HepG2 (cell line): ENCODE measurements at regions not wholly inside any gene's neighbourhood (a gene's known extent, or its start where the extent isn't known, plus 50 kb on each side); places are given as distances from the start of the nearest gene placed in this dataset.

Source experiments
- BRCA1 ChIP-seq: sonication (generic); formaldehyde crosslinking; IDR thresholded peaks from 2 replicates; pipeline ENCODE4 v1.4.0; 2020; ENCODE audit warnings: missing genetic modification reagents
- CEBPZ ChIP-seq: IDR thresholded peaks from 2 replicates; pipeline ENCODE4 v1.6.1; 2012; ENCODE audit warnings: low read length, improper control_type of control experiment
- HIC2 ChIP-seq: sonication (generic); formaldehyde crosslinking; IDR thresholded peaks from 2 replicates; pipeline ENCODE4 v1.9.0; 2022; ENCODE audit warnings: low read depth, missing genetic modification reagents
- IRF1 ChIP-seq: sonication (generic); formaldehyde crosslinking; IDR thresholded peaks from 2 replicates; pipeline ENCODE4 v1.4.0; 2020; ENCODE audit warnings: low read depth, mild to moderate bottlenecking, missing genetic modification reagents
- KLF12 ChIP-seq: sonication (generic); formaldehyde crosslinking; IDR thresholded peaks from 2 replicates; pipeline ENCODE4 v1.4.0; 2020; ENCODE audit warnings: missing genetic modification reagents, borderline replicate concordance
- NFE2L1 ChIP-seq: sonication (generic); formaldehyde crosslinking; IDR thresholded peaks from 2 replicates; pipeline ENCODE4 v1.4.0; 2020; ENCODE audit warnings: missing genetic modification reagents, mild to moderate bottlenecking, borderline replicate concordance
- NFIC ChIP-seq: IDR thresholded peaks from 2 replicates; pipeline ENCODE4 v1.6.1; 2012; ENCODE audit warnings: mild to moderate bottlenecking, low read length, inconsistent platforms
- NFYB ChIP-seq: sonication (generic); formaldehyde crosslinking; IDR thresholded peaks from 2 replicates; pipeline ENCODE4 v1.4.0; 2020; ENCODE audit warnings: missing genetic modification reagents
- PHF8 ChIP-seq: sonication (generic); formaldehyde crosslinking; IDR thresholded peaks from 2 replicates; pipeline ENCODE4 v1.5.0; 2020; ENCODE audit warnings: missing genetic modification reagents
- RBM39 ChIP-seq: fragments of 200-400 bp; formaldehyde crosslinking; IDR thresholded peaks from one replicate; pipeline ENCODE4 v1.6.1; 2018; ENCODE audit warnings: antibody characterized with exemption, mild to moderate bottlenecking, low read depth, low read length; ENCODE audit not compliant: poor library complexity, severe bottlenecking
- SNRNP70 ChIP-seq: fragments of 200-400 bp; formaldehyde crosslinking; IDR thresholded peaks from 2 replicates; pipeline ENCODE4 v1.6.1; 2017; ENCODE audit warnings: mild to moderate bottlenecking, low read depth, low read length, moderate library complexity
- SP4 ChIP-seq: sonication (generic); formaldehyde crosslinking; IDR thresholded peaks from 2 replicates; pipeline ENCODE4 v1.8.1; 2023; ENCODE audit warnings: mild to moderate bottlenecking, missing genetic modification reagents
- TBP ChIP-seq: sonication (generic); formaldehyde crosslinking; IDR thresholded peaks from 2 replicates; pipeline ENCODE4 v1.5.0; 2020; ENCODE audit warnings: missing genetic modification reagents
- ZNF207 ChIP-seq: fragments of 450-650 bp; IDR thresholded peaks from 2 replicates; pipeline ENCODE4 v1.6.1; 2016; ENCODE audit warnings: antibody characterized with exemption, borderline replicate concordance
- ZNF296 ChIP-seq: sonication (generic); formaldehyde crosslinking; conservative IDR thresholded peaks from 2 replicates; pipeline ENCODE4 v1.5.0; 2020; ENCODE audit warnings: mild to moderate bottlenecking, missing genetic modification reagents
- ZNF329 ChIP-seq: sonication (generic); formaldehyde crosslinking; IDR thresholded peaks from 2 replicates; pipeline ENCODE4 v1.9.0; 2021; ENCODE audit warnings: low read depth, mild to moderate bottlenecking, missing genetic modification reagents
- ZNF33A ChIP-seq: sonication (generic); formaldehyde crosslinking; IDR thresholded peaks from 2 replicates; pipeline ENCODE4 v1.5.1; 2020; ENCODE audit warnings: missing genetic modification reagents, mild to moderate bottlenecking, moderate library complexity, borderline replicate concordance
- ZNF563 ChIP-seq: sonication (generic); formaldehyde crosslinking; IDR thresholded peaks from 2 replicates; pipeline ENCODE4 v1.8.0; 2022; ENCODE audit warnings: mild to moderate bottlenecking, moderate library complexity, missing genetic modification reagents
- ZNF564 ChIP-seq: sonication (generic); formaldehyde crosslinking; IDR thresholded peaks from 2 replicates; pipeline ENCODE4 v1.8.1; 2023; ENCODE audit warnings: mild to moderate bottlenecking, missing genetic modification reagents
- ZNF597 ChIP-seq: sonication (generic); formaldehyde crosslinking; IDR thresholded peaks from 2 replicates; pipeline ENCODE4 v1.5.0; 2020; ENCODE audit warnings: missing genetic modification reagents
- ZNF615 ChIP-seq: sonication (generic); formaldehyde crosslinking; IDR thresholded peaks from 2 replicates; pipeline ENCODE4 v1.5.0; 2020; ENCODE audit warnings: mild to moderate bottlenecking, missing genetic modification reagents, borderline replicate concordance
- ZNF740 ChIP-seq: sonication (generic); formaldehyde crosslinking; IDR thresholded peaks from 2 replicates; pipeline ENCODE4 v1.4.0; 2020; ENCODE audit warnings: missing genetic modification reagents
- ZNF776 ChIP-seq: sonication (generic); formaldehyde crosslinking; IDR thresholded peaks from 2 replicates; pipeline ENCODE4 v1.4.0; 2020; ENCODE audit warnings: mild to moderate bottlenecking, missing genetic modification reagents
- ZNF850 ChIP-seq: sonication (generic); formaldehyde crosslinking; conservative IDR thresholded peaks from 2 replicates; pipeline ENCODE4 v1.9.0; 2021; ENCODE audit warnings: mild to moderate bottlenecking, missing genetic modification reagents
- ZSCAN9 ChIP-seq: IDR thresholded peaks from 2 replicates; pipeline ENCODE4 v1.6.1; 2016; ENCODE audit warnings: borderline replicate concordance

GRCh38 chr5:38163636-38164237, 94.6 kb upstream of the EGFLAM start (continued):
- TF ChIP-seq ZNF615 (CRISPR knock-in tag) (no peak), NFYB (CRISPR knock-in tag) (no peak), ZNF776 (CRISPR knock-in tag) (no peak), ZNF33A (CRISPR knock-in tag) (no peak), HIC2 (CRISPR knock-in tag) (no peak), ZNF296 (no peak), ZNF564 (CRISPR knock-in tag) (no peak), NFIC (peak; percentile 76), SNRNP70 (no peak), PHF8 (CRISPR knock-in tag) (no peak), NFE2L1 (no peak), CEBPZ (no peak), BRCA1 (CRISPR knock-in tag) (no peak), KLF12 (no peak), ZNF563 (CRISPR knock-in tag) (no peak), ZNF207 (no peak), RBM39 (no peak), SP4 (CRISPR knock-in tag) (no peak), TBP (no peak), ZNF850 (CRISPR knock-in tag) (no peak), ZNF597 (no peak), ZNF329 (no peak), IRF1 (CRISPR knock-in tag) (no peak), ZSCAN9 (CRISPR knock-in tag) (no peak; the same call in none of the 2 replicates), ZNF740 (no peak)
